HEK293 (cell line): ENCODE measurements at regions not wholly inside any gene's neighbourhood (a gene's known extent, or its start where the extent isn't known, plus 50 kb on each side); places are given as distances from the start of the nearest gene placed in this dataset.
"Not testable (repeated sequence)": the region's sequence is repeated elsewhere in the genome, so short reads cannot be mapped to it uniquely, and the experiment has no call there.

Experiments used
- CTCF ChIP-seq: fragments of 450-650 bp; formaldehyde crosslinking; IDR thresholded peaks from 2 replicates; pipeline ENCODE4 v1.5.1; 2016; ENCODE audit warnings: missing biosample characterization, missing genetic modification characterization
- ZBTB20 ChIP-seq: fragments of 450-650 bp; formaldehyde crosslinking; IDR thresholded peaks from 2 replicates; pipeline ENCODE4 v1.5.1; 2016; ENCODE audit warnings: missing biosample characterization, missing genetic modification characterization
- ZBTB26 ChIP-seq: fragments of 450-650 bp; formaldehyde crosslinking; optimal IDR thresholded peaks from 2 replicates; pipeline ENCODE3; 2016; ENCODE audit warnings: missing biosample characterization, mild to moderate bottlenecking, missing genetic modification characterization
- ZNF274 ChIP-seq, 2 experiments: fragments of 200-500 bp in 1 of 2; fragments of 450-650 bp in 1 of 2; sonication (Bioruptor generic) in 1 of 2; formaldehyde crosslinking in 1 of 2; IDR thresholded peaks; 2 replicates each; pipeline versions ENCODE4 v1.5.1 to v1.6.1; 2014 to 2016; ENCODE audit warnings: borderline replicate concordance in 1 of 2, inconsistent platforms in 1 of 2, low read length in 1 of 2, missing biosample characterization in 1 of 2, missing genetic modification characterization in 1 of 2
- ZNF701 ChIP-seq: fragments of 450-650 bp; formaldehyde crosslinking; IDR thresholded peaks from 2 replicates; pipeline ENCODE4 v1.5.1; 2016; ENCODE audit warnings: missing biosample characterization, missing genetic modification characterization

GRCh38 chr5:144994356-144994755, 823.7 kb downstream of the KCTD16 start:
- TF ChIP-seq CTCF (tag by site-specific recombination); ZBTB26 (tag by site-specific recombination); ZBTB20 (tag by site-specific recombination); ZNF274 (IDR thresholded peaks at IDR 0.05; ENCODE audit: low read length); ZNF274 (tag by site-specific recombination; IDR thresholded peaks at IDR 0.05; ENCODE audit: borderline replicate concordance); ZNF701: not testable (repeated sequence)
